Tongue (tissue), 1 donor: ENCODE measurements at regions not wholly inside any gene's neighbourhood (a gene's known extent, or its start where the extent isn't known, plus 50 kb on each side); places are given as distances from the start of the nearest gene placed in this dataset.
A peak's percentile ranks its signal among the peaks of the same experiment; 100 is the strongest.
"Not testable (repeated sequence)": the region's sequence is repeated elsewhere in the genome, so short reads cannot be mapped to it uniquely, and the experiment has no call there.

Experiments
- DNase-seq: peaks from one replicate; pipeline ENCODE4 v3.0.0-alpha.2; 2015

DNA sequence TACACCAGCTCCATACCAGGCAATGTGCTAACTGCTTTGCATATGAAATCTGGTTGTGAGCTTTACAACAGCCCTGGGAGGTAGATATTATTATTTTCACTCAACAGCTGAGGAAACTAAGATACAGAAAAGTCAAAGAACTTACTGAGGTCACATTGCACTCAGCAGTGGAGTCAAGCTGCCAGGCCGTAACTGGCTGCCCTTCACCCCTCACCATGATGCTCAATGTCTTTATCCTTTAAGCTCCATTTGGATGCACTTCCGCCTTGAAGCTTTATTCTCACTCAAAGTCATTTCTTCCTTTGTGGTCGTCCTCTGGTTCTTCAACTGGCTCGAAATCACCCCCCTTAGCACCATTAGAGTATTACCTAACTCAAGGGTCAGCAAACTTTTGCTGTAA, 81.7 kb upstream of the RALGPS2 start:
- DNase-seq, result peak; percentile 50

DNA sequence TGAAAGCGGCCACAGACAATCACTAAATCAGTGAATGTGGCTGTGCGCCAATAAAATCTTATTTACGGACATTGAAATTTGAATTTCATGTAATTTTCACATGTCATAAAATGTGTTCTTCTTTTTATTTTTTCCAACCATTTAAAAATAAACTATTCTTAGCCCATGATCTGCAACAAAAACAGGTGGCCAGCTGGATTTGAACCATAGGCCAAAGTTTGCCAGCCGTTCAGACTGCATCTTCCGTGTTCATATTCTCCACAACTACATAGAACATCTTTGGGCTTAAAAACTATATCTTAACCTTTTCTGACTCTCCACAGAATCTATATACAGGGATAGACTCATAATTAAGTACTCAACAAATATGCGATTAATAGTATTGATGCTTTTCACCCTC, 81.2 kb upstream of the RALGPS2 start:
- DNase-seq, result peak; percentile 59

DNA sequence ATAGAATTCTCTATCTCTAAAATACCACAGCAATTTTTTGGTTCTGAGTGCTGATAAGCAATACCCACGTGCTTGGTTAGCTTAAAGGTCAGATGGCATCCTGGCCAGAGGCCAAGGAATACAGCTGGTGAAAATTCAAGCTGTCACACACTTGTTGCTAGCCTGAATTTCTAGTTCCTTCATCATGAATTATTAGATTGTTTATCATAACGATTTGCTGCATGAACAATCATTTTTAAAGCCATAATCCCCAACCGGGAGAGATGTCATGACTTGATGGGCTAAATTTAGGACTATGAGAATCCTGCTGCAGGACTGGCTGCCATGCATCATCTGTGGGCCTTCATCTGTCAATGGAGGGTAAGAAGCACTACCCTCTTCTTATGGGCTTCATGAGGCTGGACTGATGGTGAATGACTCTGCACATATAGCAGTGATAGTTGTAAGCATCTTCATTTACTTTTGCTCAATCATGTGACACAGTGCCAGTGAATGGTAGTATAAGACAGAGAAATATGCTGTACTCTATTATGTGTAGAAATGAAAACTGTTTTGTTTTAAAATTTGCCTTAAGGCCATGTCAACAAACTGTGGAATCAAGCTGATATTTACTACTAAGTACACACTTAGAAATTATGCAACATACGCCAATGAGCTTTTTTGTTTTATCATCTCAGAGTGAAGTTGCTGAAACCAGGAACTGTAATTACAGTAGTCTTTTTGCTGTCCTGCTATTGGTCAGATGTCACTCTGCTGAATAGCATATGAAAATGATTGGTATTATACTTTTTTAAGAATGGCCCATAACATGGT, 80.5 kb upstream of the RALGPS2 start:
- DNase-seq, result peak; percentile 94

DNA sequence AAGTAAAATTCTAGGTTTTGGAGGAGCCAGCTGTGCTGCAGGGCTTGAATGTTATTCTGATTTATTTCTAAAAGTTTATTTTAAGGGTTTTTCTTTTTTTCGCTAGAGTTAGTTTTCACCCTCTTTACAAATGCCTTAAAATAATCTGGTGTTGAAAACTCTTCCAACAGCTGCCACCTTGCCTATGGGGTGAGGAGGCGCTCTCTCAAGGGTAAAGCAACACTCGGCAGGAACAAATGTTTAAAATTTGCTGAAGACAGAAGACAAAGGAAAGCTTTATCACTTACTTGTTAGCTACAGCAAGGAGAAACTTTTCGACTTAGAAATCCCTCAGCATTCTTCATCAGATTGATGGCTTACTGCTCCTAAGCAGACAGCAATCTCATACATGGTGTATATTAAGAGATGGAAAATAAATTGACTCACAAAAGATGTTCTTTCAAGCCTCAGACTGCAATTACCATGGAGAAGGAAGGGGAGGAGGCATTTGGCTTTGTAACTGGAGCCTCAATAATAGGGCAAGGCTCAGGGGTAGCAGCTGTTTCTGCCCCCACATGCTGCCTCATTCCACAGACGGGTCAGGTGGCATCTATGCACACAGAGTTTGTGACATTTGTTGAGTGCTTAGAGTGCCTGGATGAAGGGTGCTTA, 79.8 kb upstream of the RALGPS2 start:
- peak; percentile 93 for DNase-seq

DNA sequence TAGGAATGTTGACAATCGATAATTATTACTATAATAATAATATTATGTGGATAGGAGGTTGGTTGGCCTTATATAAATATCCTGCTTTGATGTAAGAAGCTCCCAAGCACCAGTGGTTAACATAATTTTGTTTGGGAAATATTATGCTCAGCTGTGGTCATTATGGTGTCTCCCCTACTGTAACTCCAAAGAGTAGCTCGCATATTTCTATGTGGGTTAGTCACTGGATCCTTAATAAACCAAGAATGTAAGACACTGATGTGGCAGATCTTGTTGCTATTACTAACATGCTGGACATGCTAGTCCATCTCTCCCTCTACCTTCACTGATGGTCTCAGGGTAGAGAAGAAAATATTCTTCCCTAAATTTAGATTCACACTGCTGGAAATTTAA, 79.2 kb upstream of the RALGPS2 start:
- no peak for DNase-seq

DNA sequence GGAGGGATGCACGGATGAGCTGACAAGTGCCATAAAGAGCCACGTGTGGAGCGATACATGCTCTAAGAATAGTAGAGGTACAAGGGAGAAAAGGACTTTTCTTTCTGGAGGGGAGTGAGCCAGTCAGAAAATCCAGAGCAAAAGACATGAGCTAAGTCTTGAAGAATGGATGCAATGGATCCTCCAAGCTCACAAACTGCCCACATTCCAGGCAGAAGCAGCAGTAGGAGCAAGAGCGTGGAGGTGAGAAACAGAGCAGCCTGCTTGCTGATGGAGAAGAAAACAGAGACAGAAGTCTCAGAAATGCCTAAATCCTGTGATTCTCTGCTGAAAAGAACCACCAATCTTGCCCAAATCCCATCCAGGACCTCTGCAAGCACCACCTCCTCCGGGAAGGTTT, 78.2 kb upstream of the RALGPS2 start:
- peak; percentile 25 for DNase-seq

DNA sequence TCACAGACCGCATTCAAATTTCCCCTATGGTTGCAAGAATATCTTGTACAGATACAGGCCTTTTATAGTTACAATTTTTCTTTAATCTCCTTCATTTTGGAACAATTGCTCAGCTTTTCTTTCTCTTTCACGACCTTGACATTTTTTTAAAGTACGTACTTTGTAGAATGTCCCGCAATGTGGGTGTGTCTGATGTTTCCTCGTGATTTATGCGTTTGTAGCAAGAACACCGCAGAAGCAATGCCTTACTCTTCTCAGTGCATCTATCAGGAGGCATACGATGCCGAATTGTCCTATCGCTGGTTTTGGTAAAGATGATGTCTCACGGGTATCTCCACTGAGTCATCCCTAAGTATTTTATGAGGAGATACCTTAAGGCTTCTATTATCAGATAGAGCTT, 76.9 kb upstream of the RALGPS2 start:
- DNase-seq, result no peak

DNA sequence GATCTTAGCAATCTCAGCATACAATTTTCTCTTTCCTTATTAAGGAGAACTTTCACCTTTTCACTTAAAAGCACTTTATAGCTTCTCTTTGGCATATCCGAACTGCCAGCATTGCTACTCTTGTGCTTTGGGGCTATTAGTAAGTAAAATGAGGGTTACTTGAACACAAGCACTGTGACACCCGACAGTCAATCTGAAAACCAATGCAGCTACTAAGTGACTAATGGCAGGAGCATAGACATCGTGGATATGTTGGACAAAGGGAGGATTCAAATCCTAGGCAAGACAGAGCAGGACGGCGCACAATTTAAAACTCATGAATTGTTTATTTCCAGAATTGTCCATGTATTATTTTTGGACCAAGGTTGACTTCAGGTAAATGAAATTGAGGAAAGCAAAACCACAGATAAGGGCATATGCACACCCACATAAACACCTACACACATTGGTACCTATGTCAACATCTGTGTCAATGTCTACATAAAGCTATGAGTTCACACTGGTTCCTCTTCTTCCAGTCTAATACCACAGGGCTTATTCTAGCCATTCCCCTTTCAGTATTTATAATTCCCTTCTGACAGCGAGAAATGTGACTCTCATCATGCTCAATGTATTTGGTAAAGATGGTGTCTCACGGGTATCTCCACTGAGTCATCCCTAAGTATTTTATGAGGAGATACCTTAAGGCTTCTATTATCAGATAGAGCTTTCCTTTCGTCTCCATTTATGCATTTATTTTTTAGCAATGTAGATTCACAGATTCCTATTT, 75.3 kb upstream of the RALGPS2 start:
- DNase-seq, result no peak

DNA sequence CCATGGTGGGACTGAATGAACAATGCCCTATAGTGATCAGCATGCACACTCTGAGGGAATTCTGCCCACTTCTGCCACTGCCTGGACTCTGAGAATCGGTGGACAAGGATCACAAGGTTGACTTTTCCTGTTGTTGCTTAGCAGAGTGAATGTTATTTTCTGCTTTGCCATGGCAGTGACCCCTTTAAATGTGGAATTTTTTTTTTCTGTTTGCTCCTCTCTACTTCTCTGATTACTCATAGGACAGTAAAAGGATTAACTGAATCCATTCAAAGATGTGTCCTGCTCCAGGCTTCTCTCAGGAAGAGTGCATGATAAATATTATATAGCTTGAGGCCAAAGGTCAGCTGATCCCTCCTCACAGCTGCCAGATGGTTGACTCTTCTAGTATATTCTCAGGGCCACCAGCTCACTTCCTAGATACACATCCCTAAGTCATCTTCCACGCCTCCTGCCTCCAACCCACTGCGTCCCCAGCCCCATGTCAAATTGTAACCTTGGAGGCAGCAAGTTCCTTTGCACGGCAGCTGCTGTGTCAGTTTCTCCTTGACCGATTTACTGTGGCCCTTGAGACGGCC, 74.0 kb upstream of the RALGPS2 start:
- peak; percentile 78 for DNase-seq

DNA sequence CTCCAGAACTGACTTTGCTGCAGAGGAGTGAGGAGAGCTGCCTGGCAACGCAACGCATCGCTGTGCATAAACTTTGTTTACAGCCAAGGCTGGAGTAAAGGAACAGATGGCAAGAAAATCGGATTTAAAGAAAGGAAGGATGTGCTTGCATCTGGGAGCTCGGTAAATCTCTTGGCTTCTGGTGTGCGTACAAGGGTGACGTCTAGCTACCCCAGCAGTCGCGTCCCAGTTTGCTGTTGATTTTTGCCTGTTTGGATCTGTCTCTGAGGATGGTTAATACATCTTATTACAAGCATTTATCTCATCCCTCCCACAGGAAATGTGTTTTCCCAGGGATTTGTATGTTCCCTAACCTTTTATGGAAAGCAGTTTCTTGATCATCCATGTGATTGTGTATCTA, 73.3 kb upstream of the RALGPS2 start:
- peak; percentile 92 for DNase-seq

DNA sequence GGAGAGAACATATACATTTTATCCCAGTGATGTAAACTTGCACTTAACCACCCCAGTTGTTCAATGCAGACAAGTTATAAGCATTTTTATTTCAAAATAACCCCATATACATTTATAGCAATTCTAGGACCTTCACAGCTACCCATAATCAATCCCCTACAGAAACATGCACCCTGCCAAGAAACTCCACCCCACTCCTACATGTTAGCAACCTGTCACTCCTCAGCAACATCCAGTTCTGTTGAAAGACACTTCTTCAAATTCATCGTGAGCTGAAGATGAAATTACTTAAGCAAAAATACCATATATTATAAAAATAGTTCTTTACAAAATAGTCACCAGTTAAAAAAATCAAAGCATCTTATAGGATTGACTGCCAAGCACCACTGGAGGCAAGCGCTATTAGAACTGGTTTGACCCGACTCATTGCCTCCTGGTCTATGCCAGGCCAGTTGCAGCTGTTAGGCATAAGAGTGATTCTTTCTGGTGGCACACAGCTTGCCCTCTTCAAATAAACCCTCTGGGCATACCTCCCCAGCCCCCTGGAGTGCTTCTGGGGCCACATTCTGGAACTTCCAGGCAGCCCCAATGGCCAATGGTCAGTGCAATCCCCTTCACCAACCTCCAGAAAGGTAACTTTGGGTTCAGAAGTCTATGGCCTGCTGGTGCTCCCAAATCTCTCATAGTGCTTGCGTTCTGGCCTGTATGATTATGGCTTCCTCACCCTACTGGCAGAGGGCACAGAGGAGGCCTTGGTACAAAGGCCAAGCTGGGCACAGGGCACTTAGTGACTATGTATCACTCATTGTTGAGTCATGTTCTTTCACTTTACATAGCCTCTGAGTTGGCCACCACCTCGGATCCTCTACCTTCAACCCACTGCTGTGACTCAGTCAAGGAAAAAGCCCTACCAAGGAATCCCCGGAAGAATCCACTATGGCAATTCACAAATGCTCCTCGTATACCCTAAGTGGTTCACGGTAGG, 72.2 kb upstream of the RALGPS2 start:
- DNase-seq, result peak; percentile 51

DNA sequence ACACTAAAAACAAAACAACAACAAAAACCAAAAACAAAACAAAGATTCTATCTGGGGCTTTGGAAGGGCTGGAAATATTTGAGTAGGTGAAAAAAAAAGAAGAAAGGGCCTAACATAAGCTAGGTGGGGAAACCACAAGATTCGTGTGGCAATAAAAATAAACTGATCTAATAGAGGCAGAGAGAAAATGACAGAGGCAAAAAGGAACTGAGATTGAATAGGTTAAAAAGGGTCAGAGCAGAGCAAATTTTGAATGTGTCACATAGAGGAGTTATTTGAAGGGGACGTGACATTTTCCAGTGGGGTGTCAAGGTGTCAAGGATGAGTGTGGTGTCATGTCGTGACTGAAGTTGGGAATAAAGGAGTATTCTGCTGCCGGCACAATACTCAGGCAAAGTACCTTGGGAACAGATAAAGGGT, 65.2 kb upstream of the RALGPS2 start:
- no peak for DNase-seq

DNA sequence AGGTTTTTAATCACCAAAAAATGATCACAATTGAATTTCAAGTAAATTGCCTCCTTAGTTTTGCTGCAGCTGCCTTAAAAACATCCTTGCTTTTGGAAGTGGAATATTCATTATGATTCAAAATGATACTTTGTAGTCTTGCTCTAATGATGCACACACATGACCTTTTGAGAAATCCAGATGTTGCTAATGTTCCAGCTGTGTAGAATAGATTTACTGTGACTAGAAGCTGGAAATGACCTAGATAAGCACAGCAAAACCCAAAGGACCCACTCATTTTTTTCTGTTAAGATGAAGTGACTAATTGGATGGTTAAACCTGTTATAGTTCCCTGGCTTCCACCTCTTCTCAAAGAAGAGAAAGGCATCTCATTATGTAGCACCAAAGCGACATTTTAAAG, 64.6 kb upstream of the RALGPS2 start:
- DNase-seq, result no peak

DNA sequence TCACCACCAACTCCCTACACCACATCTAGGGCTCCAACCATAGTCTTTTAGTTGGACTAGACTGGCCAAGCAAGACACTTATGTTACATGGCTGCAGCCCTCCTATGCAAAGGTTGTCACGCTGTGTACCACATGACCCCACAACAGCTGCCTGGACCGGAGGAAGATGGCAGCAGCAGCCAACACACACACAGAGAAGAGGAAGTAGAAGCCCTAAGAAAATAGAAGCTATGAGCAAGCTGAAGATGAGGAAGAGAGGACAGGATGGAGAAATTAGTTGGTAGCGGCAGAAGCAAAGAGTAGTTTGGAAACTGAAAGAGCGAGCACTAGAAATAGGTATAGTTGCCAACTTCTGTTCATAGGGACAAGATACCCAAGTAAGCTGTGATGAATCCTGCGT, 60.8 kb upstream of the RALGPS2 start:
- DNase-seq, result no peak

DNA sequence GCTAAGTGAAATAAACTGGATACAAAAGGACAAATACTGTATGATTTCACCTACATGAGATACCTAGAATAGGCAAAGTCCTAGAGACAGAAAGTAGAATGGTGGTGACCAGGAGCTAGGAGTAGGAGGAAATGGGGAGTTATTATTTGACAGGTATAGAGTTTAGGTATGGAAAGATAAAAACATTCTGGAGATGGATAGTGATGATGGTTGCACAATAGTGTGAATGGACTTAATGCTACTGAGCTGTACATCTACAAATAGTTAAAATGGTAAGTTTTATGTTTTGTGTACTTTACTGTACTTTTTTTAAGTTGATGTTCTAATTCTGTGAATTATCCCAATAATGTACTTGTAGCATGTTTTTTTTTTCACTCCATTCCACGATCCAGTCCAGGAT, 59.5 kb upstream of the RALGPS2 start:
- DNase-seq, result no peak

DNA sequence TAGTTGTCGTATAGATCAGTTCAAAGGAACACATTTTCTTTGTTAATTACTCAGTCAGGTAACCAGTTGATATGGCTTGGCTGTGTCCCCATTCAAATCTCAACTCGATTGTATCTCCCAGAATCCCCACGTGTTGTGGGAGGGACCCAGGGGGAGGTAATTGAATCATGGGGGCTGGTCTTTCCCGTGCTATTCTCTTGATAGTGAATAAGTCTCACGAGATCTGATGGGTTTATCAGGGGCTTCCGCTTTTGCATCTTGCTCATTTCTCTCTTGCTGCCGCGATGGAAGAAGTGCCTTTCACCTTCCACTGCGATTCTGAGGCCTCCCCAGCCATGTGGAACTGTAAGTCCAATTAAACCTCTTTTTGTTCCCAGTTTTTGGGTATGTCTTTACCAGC, 58.2 kb upstream of the RALGPS2 start:
- not testable (repeated sequence) for DNase-seq

DNA sequence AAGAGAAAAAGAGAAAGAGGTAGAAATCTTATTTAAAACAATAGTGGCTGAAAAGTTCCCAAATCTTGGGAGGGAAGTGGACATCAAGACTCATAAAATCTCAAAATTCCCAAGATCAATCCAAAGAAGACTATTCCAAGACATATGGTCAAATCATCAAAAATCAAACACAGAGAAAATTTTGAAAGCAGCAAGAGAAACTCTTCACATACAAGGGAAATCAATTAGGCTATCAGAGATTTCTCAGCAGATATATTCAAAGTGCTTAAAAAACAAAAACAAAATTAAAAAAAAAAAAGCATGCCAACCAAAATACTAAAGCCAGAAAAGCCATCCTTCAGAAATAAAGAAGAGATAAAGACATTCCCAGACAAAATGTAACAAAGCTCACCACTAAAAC, 52.6 kb upstream of the RALGPS2 start:
- no peak for DNase-seq

DNA sequence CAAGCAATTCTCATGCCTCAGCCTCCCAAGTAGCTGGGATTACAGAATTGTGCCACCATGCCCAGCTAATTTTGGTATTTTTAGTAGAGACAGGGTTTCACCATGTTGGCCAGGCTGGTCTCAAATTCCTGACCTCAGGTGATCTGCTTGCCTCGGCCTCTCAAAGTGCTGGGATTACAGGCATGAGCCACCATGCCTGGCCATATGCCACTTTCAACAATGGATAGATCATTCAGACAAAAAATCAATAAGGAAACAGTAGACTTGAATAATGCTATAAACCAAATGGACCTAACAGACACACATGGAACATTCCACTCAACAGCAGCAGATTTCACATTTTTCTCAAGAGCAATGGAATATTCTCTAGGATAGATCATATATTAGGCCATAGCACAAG, 50.5 kb upstream of the RALGPS2 start:
- not testable (repeated sequence) for DNase-seq
